Retinal pigment epithelial cell (primary cell): ENCODE measurements at regions not wholly inside any gene's neighbourhood (a gene's known extent, or its start where the extent isn't known, plus 50 kb on each side); places are given as distances from the start of the nearest gene placed in this dataset.

ENCODE experiments used
- DNase-seq: peaks from one replicate; pipeline ENCODE4 v3.0.0-alpha.2; 2010; ENCODE audit warnings: low read depth
- H3K4me3 ChIP-seq: 2 replicates; pipeline ENCODE4 v1.5.1; 2011; ENCODE audit warnings: mild to moderate bottlenecking, low read length, control low read depth, moderate library complexity
- TF ChIP-seq, protein P1 (sequence below): conservative IDR thresholded peaks from 2 replicates; pipeline ENCODE4 v1.5.1; 2011; ENCODE audit warnings: low read depth, low read length, control low read depth, inconsistent platforms

DNA sequence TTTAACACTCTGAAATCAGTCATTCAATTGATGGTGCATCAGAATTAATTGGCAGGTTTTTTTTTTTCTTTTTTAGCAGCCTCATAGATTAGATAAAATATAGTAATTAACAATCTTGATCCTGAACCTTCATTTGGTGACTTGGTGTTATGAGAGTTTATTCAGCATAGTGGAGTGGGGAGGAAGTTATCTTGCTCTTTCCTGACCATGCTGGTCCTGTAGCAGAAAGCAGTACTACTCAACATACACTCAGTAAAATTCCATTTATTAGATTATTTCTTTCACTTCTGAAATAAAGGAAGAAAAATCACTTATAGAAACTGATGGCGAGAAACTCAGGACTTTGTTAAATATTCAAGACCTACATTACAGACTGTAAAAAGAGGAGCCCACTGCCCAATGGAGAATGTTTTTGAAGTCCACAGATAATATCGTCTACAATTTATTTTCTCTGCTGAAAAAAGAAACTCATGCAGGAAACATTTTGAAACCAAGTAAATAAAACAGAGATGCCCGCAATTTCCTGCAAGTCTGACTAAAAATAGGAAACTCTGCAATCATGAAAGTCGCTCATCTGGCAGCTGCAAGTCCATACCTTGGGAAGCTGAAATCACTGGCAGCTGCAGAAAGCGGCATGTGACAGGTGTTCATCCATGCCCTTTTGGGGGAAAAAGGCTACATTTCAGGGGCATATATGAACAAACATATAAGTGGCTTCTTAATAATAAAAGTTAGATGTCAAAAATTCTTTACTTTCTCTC lies 233.2 kb upstream of the RFX3 start:
- TF ChIP-seq, protein P1, sequence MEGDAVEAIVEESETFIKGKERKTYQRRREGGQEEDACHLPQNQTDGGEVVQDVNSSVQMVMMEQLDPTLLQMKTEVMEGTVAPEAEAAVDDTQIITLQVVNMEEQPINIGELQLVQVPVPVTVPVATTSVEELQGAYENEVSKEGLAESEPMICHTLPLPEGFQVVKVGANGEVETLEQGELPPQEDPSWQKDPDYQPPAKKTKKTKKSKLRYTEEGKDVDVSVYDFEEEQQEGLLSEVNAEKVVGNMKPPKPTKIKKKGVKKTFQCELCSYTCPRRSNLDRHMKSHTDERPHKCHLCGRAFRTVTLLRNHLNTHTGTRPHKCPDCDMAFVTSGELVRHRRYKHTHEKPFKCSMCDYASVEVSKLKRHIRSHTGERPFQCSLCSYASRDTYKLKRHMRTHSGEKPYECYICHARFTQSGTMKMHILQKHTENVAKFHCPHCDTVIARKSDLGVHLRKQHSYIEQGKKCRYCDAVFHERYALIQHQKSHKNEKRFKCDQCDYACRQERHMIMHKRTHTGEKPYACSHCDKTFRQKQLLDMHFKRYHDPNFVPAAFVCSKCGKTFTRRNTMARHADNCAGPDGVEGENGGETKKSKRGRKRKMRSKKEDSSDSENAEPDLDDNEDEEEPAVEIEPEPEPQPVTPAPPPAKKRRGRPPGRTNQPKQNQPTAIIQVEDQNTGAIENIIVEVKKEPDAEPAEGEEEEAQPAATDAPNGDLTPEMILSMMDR: no peak
- DNase-seq: no peak

DNA sequence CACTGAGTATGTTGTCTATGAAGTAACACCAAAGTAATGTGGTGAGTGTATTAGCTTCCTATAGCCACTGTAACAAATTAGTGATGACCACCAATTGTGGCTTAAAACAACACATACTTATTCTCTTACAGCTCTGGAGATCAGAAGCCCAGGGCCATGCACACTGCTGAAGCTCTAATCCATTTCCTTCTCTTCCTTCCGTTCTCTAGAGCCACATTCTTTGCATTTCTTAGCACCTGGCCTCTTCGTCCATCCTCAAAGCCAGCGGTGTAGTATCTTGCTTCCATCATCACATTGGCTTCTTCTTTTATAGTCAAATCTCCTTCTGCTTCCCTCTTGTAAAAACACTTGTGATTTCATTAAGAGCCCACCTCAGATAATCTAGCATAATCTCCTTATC lies 230.3 kb upstream of the RFX3 start:
- no peak overlapping the region for H3K4me3 ChIP-seq
- DNase-seq: no peak
- TF ChIP-seq, protein P1: no peak

More for the DNA sequence above, 233.2 kb upstream of the RFX3 start:
- H3K4me3 ChIP-seq: no peak overlapping the region

DNA sequence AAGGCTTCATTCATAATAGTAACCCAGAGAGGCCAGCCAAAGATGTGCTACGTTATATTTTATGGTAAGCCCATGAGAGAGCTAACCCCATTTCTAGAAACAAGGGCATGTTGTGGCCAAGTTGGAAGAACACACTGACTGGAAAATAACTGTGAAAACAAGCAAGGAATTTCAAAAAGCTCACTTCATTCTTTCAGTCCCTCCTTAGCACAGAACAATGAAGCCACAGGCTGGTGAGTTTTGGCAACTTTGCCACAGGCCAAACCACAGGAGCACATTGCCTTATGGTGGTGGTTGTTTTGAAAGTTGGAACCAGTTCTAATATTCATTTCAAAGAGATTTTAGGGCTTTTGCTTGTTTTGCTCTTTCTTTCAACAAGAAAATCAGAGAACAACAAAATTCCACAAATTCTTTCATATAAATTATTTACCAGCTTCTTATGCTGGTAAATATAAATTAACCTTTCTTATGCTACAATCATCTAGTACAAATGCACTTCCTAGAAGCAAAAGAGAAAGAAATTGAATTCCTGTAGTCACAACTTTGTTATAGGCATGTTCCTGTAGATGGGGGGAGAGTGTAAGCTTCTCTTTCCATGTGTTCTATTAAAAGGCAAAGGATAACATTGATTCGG lies 225.4 kb upstream of the RFX3 start:
- DNase-seq: no peak
- TF ChIP-seq, protein P1: no peak
- H3K4me3 ChIP-seq: no peak overlapping the region

DNA sequence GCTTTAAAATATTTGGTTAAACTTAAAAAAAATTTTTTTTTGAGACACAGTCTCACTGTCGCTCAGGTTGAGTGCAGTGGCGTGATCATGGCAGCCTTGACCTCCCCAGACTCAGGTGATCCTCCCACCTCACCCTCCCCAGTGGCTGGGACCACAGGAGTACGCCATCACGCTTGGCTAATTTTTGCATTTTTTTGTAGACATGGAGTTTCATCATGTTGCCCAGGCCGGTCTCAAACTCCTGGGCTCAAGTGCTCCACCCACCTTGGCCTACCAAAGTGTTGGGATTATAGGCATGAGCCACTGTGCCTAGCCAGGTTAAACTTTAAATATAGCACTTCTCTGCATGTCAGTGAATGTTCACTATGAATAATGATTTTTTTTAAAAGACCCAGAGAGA lies 224.5 kb upstream of the RFX3 start:
- TF ChIP-seq, protein P1: no peak
- H3K4me3 ChIP-seq: no peak overlapping the region
- no peak for DNase-seq

DNA sequence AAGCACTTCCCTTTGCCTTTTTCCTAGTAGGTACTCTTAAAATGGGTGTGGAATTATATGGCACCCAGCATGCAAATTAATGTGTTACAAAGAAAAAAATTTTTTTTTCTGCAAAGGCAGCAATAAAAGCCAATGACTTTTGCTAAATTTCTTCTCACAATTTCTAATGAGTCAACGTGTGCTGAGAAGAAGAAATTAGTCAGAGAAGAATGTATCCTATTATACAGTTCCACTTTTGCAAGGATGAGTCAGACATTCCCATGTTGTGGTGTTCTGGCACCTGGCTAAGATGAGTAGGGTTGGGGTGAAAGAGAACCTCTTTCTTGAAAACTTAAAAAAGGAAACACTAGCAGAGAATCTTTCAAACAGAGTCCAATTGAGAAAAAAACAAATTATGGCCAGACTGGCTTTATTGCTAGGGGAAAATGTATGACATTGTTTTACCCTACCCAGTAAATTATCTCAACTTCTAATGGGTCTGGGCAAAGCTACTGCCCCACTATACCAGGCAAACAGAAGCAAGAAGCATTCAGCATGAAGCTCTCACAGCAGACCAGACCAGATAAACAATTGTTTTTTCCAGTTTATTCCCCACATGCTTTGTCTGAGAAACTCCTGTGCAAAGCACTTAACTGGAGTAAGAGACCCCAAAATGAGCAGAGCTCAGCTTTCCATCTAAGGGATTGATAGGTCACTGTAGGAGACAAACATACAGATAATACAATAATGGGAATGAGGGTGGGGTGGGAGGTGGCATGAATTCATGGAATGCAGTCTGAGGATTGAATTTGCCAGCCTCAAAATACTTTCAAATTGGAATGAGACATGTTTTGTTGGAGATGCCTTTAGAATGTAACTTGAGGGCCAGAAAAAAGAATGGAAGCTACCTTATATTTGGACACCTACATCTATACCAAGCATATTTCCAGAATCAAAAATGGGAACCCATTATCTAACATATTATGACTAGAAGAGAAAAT lies 220.8 kb upstream of the RFX3 start:
- TF ChIP-seq, protein P1: no peak
- no peak overlapping the region for H3K4me3 ChIP-seq
- DNase-seq: no peak

DNA sequence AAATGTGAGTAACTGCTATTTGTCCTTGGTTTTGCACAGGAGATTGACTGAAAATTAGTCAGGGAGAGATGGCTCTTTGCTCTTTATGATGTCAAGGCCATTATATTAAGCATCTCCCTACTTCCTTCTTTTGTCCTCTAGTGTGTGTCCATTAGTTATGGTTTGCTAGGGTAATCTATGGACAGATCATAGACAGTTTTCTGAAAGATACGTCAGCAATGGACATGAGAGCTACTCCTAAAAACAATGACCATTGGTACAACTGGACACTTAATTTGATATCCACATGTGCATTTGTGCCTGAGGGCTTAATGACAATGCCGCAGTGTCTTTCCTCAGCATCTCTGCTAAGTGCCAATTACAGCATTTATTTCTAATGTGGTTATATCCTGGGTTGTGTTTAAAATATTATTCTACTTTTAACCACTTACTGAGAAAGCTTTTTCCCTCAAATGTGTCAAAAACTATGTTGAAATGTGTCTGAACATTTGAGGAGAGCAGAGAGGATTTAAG lies 218.2 kb upstream of the RFX3 start:
- DNase-seq: no peak

More for the DNA sequence above, 218.2 kb upstream of the RFX3 start:
- no peak overlapping the region for H3K4me3 ChIP-seq
- TF ChIP-seq, protein P1: no peak
